Thyroid gland (tissue), 4 donors: ENCODE measurements at regions not wholly inside any gene's neighbourhood (a gene's known extent, or its start where the extent isn't known, plus 50 kb on each side); places are given as distances from the start of the nearest gene placed in this dataset.

ENCODE experiments used
- CTCF ChIP-seq, 6 experiments: fragments of 200-600 bp in 3 of 6; fragments of 450-650 bp in 3 of 6; sonication (generic) in 3 of 6; IDR thresholded peaks; one replicate each; pipeline ENCODE4 v1.5.1; 2016 to 2019; ENCODE audit warnings: antibody characterized with exemption in 6 of 6, mild to moderate bottlenecking in 2 of 6, inconsistent platforms in 1 of 6, moderate library complexity in 1 of 6
- POLR2A ChIP-seq, 2 donors: fragments of 450-650 bp; IDR thresholded peaks; one replicate each; pipeline ENCODE4 v1.6.1; 2017; ENCODE audit warnings: antibody characterized with exemption in 2 of 2, mild to moderate bottlenecking in 2 of 2, moderate library complexity in 1 of 2

- TF ChIP-seq POLR2A (IDR thresholded peaks at IDR 0.05) = no peak
- no peak for TF ChIP-seq CTCF (IDR thresholded peaks at IDR 0.05)
These were observed 265.1 kb downstream of the PREX1 start for GRCh38 chr20:48562586-48563116.
